HG03066 (cell line): ENCODE measurements at regions not wholly inside any gene's neighbourhood (a gene's known extent, or its start where the extent isn't known, plus 50 kb on each side); places are given as distances from the start of the nearest gene placed in this dataset.

Source experiments
- ATAC-seq: cut with Tn5 transposase; IDR thresholded peaks from one replicate; pipeline ENCODE4 v1.9.1; 2021; ENCODE audit warnings: low read depth; ENCODE audit not compliant: unreplicated experiment

DNA sequence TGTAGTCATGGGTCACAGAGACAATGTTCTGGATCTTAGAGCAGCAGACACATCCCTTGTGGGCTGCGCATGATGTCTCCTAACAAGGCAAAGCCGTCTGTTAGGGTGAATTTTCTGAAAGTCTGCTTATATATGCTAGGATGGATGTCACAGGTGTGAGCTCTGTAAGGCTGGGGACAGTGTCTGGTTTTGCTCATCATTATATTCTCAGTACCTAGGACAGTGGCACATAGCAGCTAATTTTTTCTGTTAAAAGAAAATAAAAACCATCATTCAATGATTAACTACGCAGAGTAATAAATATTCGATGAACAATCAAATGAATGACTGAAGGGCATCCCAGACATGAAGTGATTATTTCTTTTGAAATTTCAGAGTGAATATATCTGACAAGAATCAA, 52.9 kb upstream of the FAM169A start:
- ATAC-seq = no peak

DNA sequence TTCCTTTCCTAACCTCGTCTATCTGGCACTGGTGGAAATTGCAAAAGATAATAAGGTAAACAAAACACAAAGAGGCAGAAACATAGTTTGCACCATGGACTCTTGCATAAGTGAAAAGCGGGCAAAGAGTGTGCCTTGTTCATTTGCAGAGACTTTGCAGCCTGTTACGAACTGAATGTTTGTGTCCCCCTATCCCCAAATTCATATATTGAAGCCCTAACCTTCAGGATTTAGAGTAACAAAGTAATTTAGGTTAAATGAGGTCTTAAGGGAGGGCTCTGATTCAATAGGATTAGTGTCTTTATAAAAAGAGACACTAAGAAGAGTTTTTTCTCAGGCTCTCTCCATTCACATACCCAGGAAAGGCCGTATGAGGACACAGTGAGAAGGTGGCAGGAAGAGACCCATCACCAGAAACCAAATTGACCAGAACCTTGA, 52.1 kb upstream of the FAM169A start:
- ATAC-seq = no peak

DNA sequence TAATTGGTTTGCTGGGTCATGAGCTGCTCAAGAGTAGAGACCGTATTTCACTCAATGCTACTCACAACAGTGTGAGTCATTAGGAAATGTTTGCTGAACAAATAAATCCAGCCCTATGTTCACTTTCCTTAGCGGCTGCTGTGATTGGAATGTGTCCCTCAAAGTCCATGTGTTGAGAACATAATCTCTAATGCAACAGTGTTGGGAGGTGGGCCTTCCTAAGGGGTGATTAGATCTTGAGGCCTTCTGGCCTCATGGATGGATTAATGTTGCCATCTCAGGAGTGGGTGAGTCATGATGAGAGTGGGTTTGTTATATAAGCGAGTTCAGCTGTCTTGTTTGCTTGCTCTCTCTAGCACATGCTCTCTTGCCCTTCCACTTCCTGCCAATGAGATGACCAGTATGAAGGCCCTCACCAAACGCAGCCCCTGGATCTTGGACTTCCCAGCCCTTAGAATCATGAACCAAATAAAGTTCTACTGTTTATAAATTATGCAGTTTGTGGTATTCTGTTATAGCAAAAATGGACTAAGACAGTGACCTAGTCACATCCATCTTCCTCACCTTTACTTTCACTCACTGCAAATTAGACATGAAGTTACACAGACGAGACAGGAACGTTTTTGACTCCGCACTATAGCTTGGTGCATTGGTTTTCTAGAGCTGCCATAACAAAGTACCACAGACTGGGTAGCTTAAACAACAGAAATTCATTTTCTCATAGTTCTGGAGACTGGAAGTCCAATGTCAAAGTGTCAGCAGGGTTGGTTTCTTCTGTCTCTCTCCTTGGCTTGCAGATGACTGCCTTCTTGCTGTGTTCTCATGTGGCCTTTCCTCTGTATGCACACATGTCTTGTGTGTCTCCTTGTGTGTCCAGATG, 50.9 kb upstream of the FAM169A start:
- no peak for ATAC-seq
